OCI-LY1 (cell line): ENCODE measurements at regions not wholly inside any gene's neighbourhood (a gene's known extent, or its start where the extent isn't known, plus 50 kb on each side); places are given as distances from the start of the nearest gene placed in this dataset.

Experiments
- H2AFZ ChIP-seq: fragments of 200-600 bp; sonication (generic), shearing (Covaris generic); 2 replicates; pipeline ENCODE4 v1.6.0; 2014; ENCODE audit warnings: antibody characterized with exemption, mild to moderate bottlenecking, low read length
- H3F3A ChIP-seq: fragments of 200-600 bp; sonication (generic), shearing (Covaris generic); 2 replicates; pipeline ENCODE4 v1.6.0; 2014; ENCODE audit warnings: mild to moderate bottlenecking, antibody characterized with exemption, low read length, moderate library complexity; ENCODE audit not compliant: insufficient read depth
- H3K27ac ChIP-seq: fragments of 200-600 bp; sonication (generic); 2 replicates; pipeline ENCODE4 v1.5.1; 2014; ENCODE audit warnings: low read length, mixed run types, mild to moderate bottlenecking, low read depth; ENCODE audit not compliant: poor library complexity, severe bottlenecking
- H3K27me3 ChIP-seq: fragments of 200-600 bp; sonication (generic); 2 replicates; pipeline ENCODE4 v1.6.0; 2014; ENCODE audit warnings: antibody characterized with exemption, mild to moderate bottlenecking, low read length, moderate library complexity; ENCODE audit not compliant: insufficient read depth
- H3K36me3 ChIP-seq: fragments of 200-600 bp; sonication (generic); 2 replicates; pipeline ENCODE4 v1.6.1; 2014; ENCODE audit warnings: mild to moderate bottlenecking, antibody characterized with exemption, low read length, moderate library complexity, mixed read lengths; ENCODE audit not compliant: insufficient read depth
- H3K4me1 ChIP-seq: fragments of 200-600 bp; sonication (generic); 2 replicates; pipeline ENCODE4 v1.5.1; 2014; ENCODE audit warnings: mild to moderate bottlenecking, low read length, moderate library complexity; ENCODE audit not compliant: insufficient read depth, severe bottlenecking
- H3K4me2 ChIP-seq: fragments of 200-600 bp; sonication (generic), shearing (Covaris generic); 2 replicates; pipeline ENCODE4 v1.6.1; 2014; ENCODE audit warnings: low read length
- H3K4me3 ChIP-seq: fragments of 200-600 bp; sonication (generic); 2 replicates; pipeline ENCODE4 v1.5.1; 2014; ENCODE audit warnings: low read length, low read depth, mild to moderate bottlenecking, mixed read lengths; ENCODE audit not compliant: poor library complexity, severe bottlenecking
- H3K79me2 ChIP-seq: fragments of 200-600 bp; shearing (Covaris generic); 2 replicates; pipeline ENCODE4 v1.6.1; 2016; ENCODE audit warnings: mixed run types, low read length, mixed read lengths; ENCODE audit not compliant: insufficient read depth
- H3K9ac ChIP-seq: fragments of 200-600 bp; sonication (generic), shearing (Covaris generic); 2 replicates; pipeline ENCODE4 v1.6.1; 2014; ENCODE audit warnings: mild to moderate bottlenecking, low read length, mixed read lengths
- H3K9me2 ChIP-seq: fragments of 200-600 bp; sonication (generic), shearing (Covaris generic); 2 replicates; pipeline ENCODE4 v1.6.1; 2014; ENCODE audit warnings: low read depth, mild to moderate bottlenecking, low read length, mixed read lengths
- H3K9me3 ChIP-seq: fragments of 200-600 bp; shearing (Covaris generic); 2 replicates; pipeline ENCODE4 v1.6.1; 2014; ENCODE audit warnings: low read length, mixed read lengths
- H4K20me1 ChIP-seq: fragments of 200-600 bp; sonication (generic), shearing (Covaris generic); 2 replicates; pipeline ENCODE4 v1.6.0; 2016; ENCODE audit warnings: mild to moderate bottlenecking, low read length; ENCODE audit not compliant: insufficient read depth
- CTCF ChIP-seq: fragments of 200-600 bp; sonication (generic), shearing (Covaris generic); IDR thresholded peaks from 2 replicates; pipeline ENCODE4 v1.5.1; 2017; ENCODE audit warnings: mild to moderate bottlenecking, antibody characterized with exemption, low read length, moderate library complexity, mixed read lengths
- EZH2 ChIP-seq: fragments of 200-600 bp; sonication (generic), shearing (Covaris generic); IDR thresholded peaks from 2 replicates; pipeline ENCODE4 v1.8.0; 2017; ENCODE audit warnings: borderline replicate concordance, mixed run types, mild to moderate bottlenecking, antibody characterized with exemption, low read length, moderate library complexity, mixed read lengths

- Histone ChIP-seq H3K4me2 (no peak overlapping the region), H3K27ac (no peak overlapping the region), H3K79me2 (no peaks in the 10 kb centered on the region), H2AFZ (no peak overlapping the region), H3F3A (no peaks in the 10 kb centered on the region), H3K4me1 (no peaks in the 10 kb centered on the region), H3K9me3 (no peaks in the 10 kb centered on the region), H3K4me3 (no peak overlapping the region), H3K36me3 (no peaks in the 10 kb centered on the region), H3K9me2 (no peaks in the 10 kb centered on the region), H4K20me1 (no peaks in the 10 kb centered on the region), H3K27me3 (no peaks in the 10 kb centered on the region), H3K9ac (no peak overlapping the region)
- no peak for TF ChIP-seq EZH2
- TF ChIP-seq CTCF, result no peak
These were observed 167.4 kb upstream of the XYLT1 start for GRCh38 chr16:17638134-17638533.

DNA sequence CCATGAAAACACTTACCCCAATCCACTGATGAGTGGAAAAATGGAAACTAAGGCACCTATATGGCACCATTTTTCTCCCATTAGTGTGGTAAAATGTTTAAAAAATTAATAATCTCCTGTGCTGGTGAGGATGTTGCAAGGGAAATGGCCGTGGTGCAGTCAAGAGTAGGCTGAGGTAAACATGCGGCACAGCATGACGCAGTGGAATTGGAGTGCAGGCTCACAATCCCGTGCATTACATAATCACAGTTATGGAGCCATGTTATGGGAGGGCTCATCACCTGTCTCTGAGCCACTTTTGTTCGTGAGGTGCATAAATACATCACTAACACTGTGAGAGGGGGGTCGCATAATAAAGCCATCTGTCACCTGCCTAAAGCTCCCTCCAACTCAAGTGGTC is 164.4 kb upstream of the XYLT1 start:
- no peaks in the 10 kb centered on the region for H3K27me3 ChIP-seq
- H4K20me1 ChIP-seq, result no peaks in the 10 kb centered on the region
- no peak overlapping the region for H2AFZ ChIP-seq
- no peaks in the 10 kb centered on the region for H3K9me3 ChIP-seq
- H3K79me2 ChIP-seq, result no peaks in the 10 kb centered on the region
- H3K4me2 ChIP-seq, result no peak overlapping the region
- no peak overlapping the region for H3K27ac ChIP-seq
- H3K9me2 ChIP-seq, result no peaks in the 10 kb centered on the region
- no peak overlapping the region for H3K4me3 ChIP-seq
- no peaks in the 10 kb centered on the region for H3K36me3 ChIP-seq
- no peaks in the 10 kb centered on the region for H3K4me1 ChIP-seq
- H3K9ac ChIP-seq, result no peak overlapping the region
- H3F3A ChIP-seq, result no peaks in the 10 kb centered on the region
- no peak for TF ChIP-seq EZH2

- H3K4me1 ChIP-seq, result no peaks in the 10 kb centered on the region
- TF ChIP-seq EZH2 (no peak), CTCF (no peak)
- no peak overlapping the region for H3K4me2 ChIP-seq
- H3K36me3 ChIP-seq, result no peaks in the 10 kb centered on the region
- no peaks in the 10 kb centered on the region for H3K79me2 ChIP-seq
- H3K27me3 ChIP-seq, result no peaks in the 10 kb centered on the region
- H2AFZ ChIP-seq, result no peak overlapping the region
- no peak overlapping the region for H3K4me3 ChIP-seq
- H3K9me3 ChIP-seq, result no peaks in the 10 kb centered on the region
- H3F3A ChIP-seq, result no peaks in the 10 kb centered on the region
- H3K27ac ChIP-seq, result no peak overlapping the region
- H4K20me1 ChIP-seq, result no peaks in the 10 kb centered on the region
- H3K9ac ChIP-seq, result no peak overlapping the region
- H3K9me2 ChIP-seq, result no peaks in the 10 kb centered on the region
These were observed 162.6 kb upstream of the XYLT1 start for GRCh38 chr16:17633181-17633951.

DNA sequence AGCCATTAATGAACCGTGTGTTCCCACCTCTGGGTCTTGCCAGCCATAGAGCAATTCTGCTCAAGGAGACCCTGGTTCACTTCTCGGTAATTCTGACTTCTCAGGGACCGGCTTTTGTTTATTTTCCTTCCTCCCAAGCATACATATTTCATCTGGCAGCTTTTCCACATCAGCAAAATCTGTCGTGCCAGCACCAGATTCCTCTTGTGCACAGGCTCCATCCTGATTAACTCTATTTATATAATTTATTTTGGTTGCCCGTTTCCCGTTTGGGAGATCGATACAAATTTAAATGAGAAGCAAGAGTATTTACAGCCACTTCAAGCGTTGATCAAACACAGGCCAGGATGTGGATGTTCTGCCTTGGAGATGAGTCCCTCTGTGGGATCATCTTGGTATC is 161.9 kb upstream of the XYLT1 start:
- no peak overlapping the region for H2AFZ ChIP-seq
- H3K4me1 ChIP-seq, result no peaks in the 10 kb centered on the region
- H3K4me2 ChIP-seq, result no peak overlapping the region
- no peaks in the 10 kb centered on the region for H3K9me3 ChIP-seq
- H3K9ac ChIP-seq, result no peak overlapping the region
- no peaks in the 10 kb centered on the region for H3F3A ChIP-seq
- H3K79me2 ChIP-seq, result no peaks in the 10 kb centered on the region
- no peak for TF ChIP-seq EZH2
- no peak for TF ChIP-seq CTCF
- H3K9me2 ChIP-seq, result no peaks in the 10 kb centered on the region
- no peaks in the 10 kb centered on the region for H3K27me3 ChIP-seq
- H3K36me3 ChIP-seq, result no peaks in the 10 kb centered on the region
- no peak overlapping the region for H3K4me3 ChIP-seq
- no peak overlapping the region for H3K27ac ChIP-seq
- H4K20me1 ChIP-seq, result no peaks in the 10 kb centered on the region
